ENCODE measurements at regions not wholly inside any gene's neighbourhood (a gene's known extent, or its start where the extent isn't known, plus 50 kb on each side); places are given as distances from the start of the nearest gene placed in this dataset.

- Mint-ChIP-seq H3K4me1 (ENCODE audit: low read depth, unreplicated experiment) (no peaks in the 10 kb centered on the region), H3K27ac (ENCODE audit: unreplicated experiment) (no peak overlapping the region)
- no peak for FAIRE-seq
Observed at GRCh38 chr18:57251747-57252146, 100.6 kb upstream of the ST8SIA3 start.

GRCh38 chr18:57253903-57254302, 98.5 kb upstream of the ST8SIA3 start:
- Histone ChIP-seq H3K79me2 (ENCODE audit: insufficient read depth, low read length) (no peaks in the 10 kb centered on the region), H4K20me1 (ENCODE audit: insufficient read depth, low read length) (no peaks in the 10 kb centered on the region), H3K9me3 (ENCODE audit: insufficient read depth, low read depth, low read length) (peaks cover 3% of the 10 kb centered on the region), H3K4me2 (ENCODE audit: low read length) (no peak overlapping the region), H3K9ac (ENCODE audit: low read length) (no peak overlapping the region), H3K4me3 (ENCODE audit: insufficient read depth, low read depth, low read length) (no peak overlapping the region), H3K4me1 (ENCODE audit: insufficient read depth, low read length) (no peaks in the 10 kb centered on the region), H3K27ac (ENCODE audit: low read depth, low read length) (no peak overlapping the region), H3K36me3 (ENCODE audit: insufficient read depth, low read length) (no peaks in the 10 kb centered on the region), H2AFZ (ENCODE audit: low read depth, low read length) (no peak overlapping the region), H3K27me3 (ENCODE audit: insufficient read depth, low read length) (no peaks in the 10 kb centered on the region)
- Mint-ChIP-seq H3K27ac (ENCODE audit: unreplicated experiment) (no peak overlapping the region), H3K36me3 (ENCODE audit: low read depth, unreplicated experiment) (no peaks in the 10 kb centered on the region), H3K9me3 (ENCODE audit: unreplicated experiment) (peaks cover 4% of the 10 kb centered on the region), H3K27me3 (ENCODE audit: low read depth, unreplicated experiment) (peaks cover 7% of the 10 kb centered on the region), H3K4me3 (ENCODE audit: unreplicated experiment) (no peak overlapping the region), H3K4me1 (ENCODE audit: low read depth, unreplicated experiment) (no peaks in the 10 kb centered on the region)
- FAIRE-seq (no peak), DNase-seq (ENCODE audit: low read depth) (no peak)
- no peak for TF ChIP-seq EZH2 (IDR thresholded peaks at IDR 0.05; ENCODE audit: insufficient read depth, low read length)
- no peak for TF ChIP-seq CTCF (IDR thresholded peaks at IDR 0.05; ENCODE audit: insufficient read depth, low read depth, low read length)

More at GRCh38 chr18:57251747-57252146, 100.6 kb upstream of the ST8SIA3 start:
- DNase-seq (ENCODE audit: low read depth): no peak
- H3K9me3 ChIP-seq (ENCODE audit: insufficient read depth, low read depth, low read length): peaks cover 3% of the 10 kb centered on the region
- TF ChIP-seq CTCF (IDR thresholded peaks at IDR 0.05; ENCODE audit: insufficient read depth, low read depth, low read length) (no peak), EZH2 (IDR thresholded peaks at IDR 0.05; ENCODE audit: insufficient read depth, low read length) (no peak)
- no peak overlapping the region for H2AFZ ChIP-seq (ENCODE audit: low read depth, low read length)
- no peak overlapping the region for H3K4me2 ChIP-seq (ENCODE audit: low read length)
- no peaks in the 10 kb centered on the region for H3K4me1 ChIP-seq (ENCODE audit: insufficient read depth, low read length)
- H3K4me3 ChIP-seq (ENCODE audit: insufficient read depth, low read depth, low read length): no peak overlapping the region
- no peaks in the 10 kb centered on the region for H3K36me3 ChIP-seq (ENCODE audit: insufficient read depth, low read length)
- H3K79me2 ChIP-seq (ENCODE audit: insufficient read depth, low read length): no peaks in the 10 kb centered on the region
- no peak overlapping the region for H3K27ac ChIP-seq (ENCODE audit: low read depth, low read length)
- no peak overlapping the region for H3K9ac ChIP-seq (ENCODE audit: low read length)
- H3K36me3 Mint-ChIP-seq (ENCODE audit: low read depth, unreplicated experiment): no peaks in the 10 kb centered on the region
- no peaks in the 10 kb centered on the region for H4K20me1 ChIP-seq (ENCODE audit: insufficient read depth, low read length)
- peaks cover 6% of the 10 kb centered on the region for H3K9me3 Mint-ChIP-seq (ENCODE audit: unreplicated experiment)
- H3K27me3 ChIP-seq (ENCODE audit: insufficient read depth, low read length): no peaks in the 10 kb centered on the region
- no peak overlapping the region for H3K4me3 Mint-ChIP-seq (ENCODE audit: unreplicated experiment)
- peaks cover 16% of the 10 kb centered on the region for H3K27me3 Mint-ChIP-seq (ENCODE audit: low read depth, unreplicated experiment)

- no peaks in the 10 kb centered on the region for H4K20me1 ChIP-seq (ENCODE audit: insufficient read depth, low read length)
- no peak overlapping the region for H3K4me3 Mint-ChIP-seq (ENCODE audit: unreplicated experiment)
- H3K4me1 ChIP-seq (ENCODE audit: insufficient read depth, low read length): no peaks in the 10 kb centered on the region
- H3K36me3 ChIP-seq (ENCODE audit: insufficient read depth, low read length): no peaks in the 10 kb centered on the region
- no peaks in the 10 kb centered on the region for H3K4me1 Mint-ChIP-seq (ENCODE audit: low read depth, unreplicated experiment)
- H3K79me2 ChIP-seq (ENCODE audit: insufficient read depth, low read length): no peaks in the 10 kb centered on the region
- FAIRE-seq (no peak), DNase-seq (ENCODE audit: low read depth) (no peak)
- H3K27me3 ChIP-seq (ENCODE audit: insufficient read depth, low read length): no peaks in the 10 kb centered on the region
- peaks cover 3% of the 10 kb centered on the region for H3K9me3 ChIP-seq (ENCODE audit: insufficient read depth, low read depth, low read length)
- H3K9me3 Mint-ChIP-seq (ENCODE audit: unreplicated experiment): peaks cover 1% of the 10 kb centered on the region
- H3K27me3 Mint-ChIP-seq (ENCODE audit: low read depth, unreplicated experiment): no peaks in the 10 kb centered on the region
- no peak overlapping the region for H3K4me3 ChIP-seq (ENCODE audit: insufficient read depth, low read depth, low read length)
- H3K27ac Mint-ChIP-seq (ENCODE audit: unreplicated experiment): no peak overlapping the region
- no peak for TF ChIP-seq CTCF (IDR thresholded peaks at IDR 0.05; ENCODE audit: insufficient read depth, low read depth, low read length)
- TF ChIP-seq EZH2 (IDR thresholded peaks at IDR 0.05; ENCODE audit: insufficient read depth, low read length): no peak
- H3K4me2 ChIP-seq (ENCODE audit: low read length): no peak overlapping the region
- no peaks in the 10 kb centered on the region for H3K36me3 Mint-ChIP-seq (ENCODE audit: low read depth, unreplicated experiment)
- H2AFZ ChIP-seq (ENCODE audit: low read depth, low read length): no peak overlapping the region
- H3K9ac ChIP-seq (ENCODE audit: low read length): no peak overlapping the region
- H3K27ac ChIP-seq (ENCODE audit: low read depth, low read length): no peak overlapping the region
Observed at GRCh38 chr18:57258131-57258777, 94.1 kb upstream of the ST8SIA3 start.
